Endothelial cell of umbilical vein (primary cell): ENCODE measurements at regions not wholly inside any gene's neighbourhood (a gene's known extent, or its start where the extent isn't known, plus 50 kb on each side); places are given as distances from the start of the nearest gene placed in this dataset.

ENCODE experiments used
- BruUV-seq: library from RNA; stranded (reverse); fragments of 400-500 nt; replicated peaks from 2 replicates; lab custom pipeline; 2021; lab: Mats Ljungman, UMichigan
- CTCF ChIA-PET: fragments of 300-600, 350-600 bp; sonication (Branson Sonifier 250); formaldehyde crosslinking; loops from one replicate; lab custom pipeline; 2021; ENCODE audit warnings: antibody characterized with exemption, inconsistent platforms; lab: Charles Lee
- POLR2A ChIA-PET: fragments of 300-600, 350-600 bp; sonication (Branson Sonifier 250); formaldehyde crosslinking; loops from one replicate; lab custom pipeline; 2021; ENCODE audit warnings: antibody characterized with exemption, inconsistent platforms; lab: Charles Lee
- DNase-seq: peaks from one replicate; pipeline ENCODE4 v3.0.0-alpha.2; 2011; ENCODE audit warnings: low read depth, low spot score
- FAIRE-seq: peaks from 2 replicates; lab custom pipeline; 2011; peaks lifted over from hg19 to GRCh38; lab: Jason Lieb, UNC
- H2AFZ ChIP-seq: 2 replicates; pipeline ENCODE4 v1.6.0; 2012; ENCODE audit warnings: low read depth, low read length, control low read depth, inconsistent platforms
- H3K27ac ChIP-seq: 2 replicates; pipeline ENCODE4 v1.5.1; 2011; ENCODE audit warnings: low read depth, mild to moderate bottlenecking, control low read depth, low read length, moderate library complexity; ENCODE audit not compliant: insufficient read depth
- H3K27me3 ChIP-seq, 2 experiments: 2 replicates each; pipeline versions ENCODE4 v1.6.0 to v1.6.1; 2011; ENCODE audit warnings: low read length in 2 of 2, mixed read lengths in 1 of 2; ENCODE audit not compliant: control insufficient read depth in 2 of 2, insufficient read depth in 2 of 2
- H3K36me3 ChIP-seq, 2 experiments: 2 replicates in 1 of 2; 3 replicates in 1 of 2; pipeline ENCODE4 v1.5.1; 2011; ENCODE audit warnings: low read length in 2 of 2, mild to moderate bottlenecking in 1 of 2, moderate library complexity in 1 of 2; ENCODE audit not compliant: control insufficient read depth in 2 of 2, insufficient read depth in 2 of 2; ENCODE audit errors: extremely low read depth in 1 of 2
- H3K4me1 ChIP-seq: 3 replicates; pipeline ENCODE4 v1.5.1; 2011; ENCODE audit warnings: mild to moderate bottlenecking, low read length; ENCODE audit not compliant: control insufficient read depth, insufficient read depth; ENCODE audit errors: extremely low read depth
- H3K4me2 ChIP-seq: 2 replicates; pipeline ENCODE4 v1.6.1; 2011; ENCODE audit warnings: low read length, control low read depth, mixed read lengths; ENCODE audit not compliant: insufficient read depth
- H3K4me3 ChIP-seq, 3 experiments: fragments of 200-600 bp in 1 of 3; sonication (generic), shearing (Covaris generic) in 1 of 3; replicated peaks in 1 of 3; 2 replicates each; pipeline ENCODE4 v1.5.1; 2011 to 2016; ENCODE audit warnings: control low read depth in 3 of 3, low read length in 3 of 3, mild to moderate bottlenecking in 2 of 3, inconsistent platforms in 1 of 3, low read depth in 1 of 3, moderate library complexity in 1 of 3; ENCODE audit not compliant: insufficient read depth in 1 of 3
- H3K79me2 ChIP-seq: 2 replicates; pipeline ENCODE4 v1.6.0; 2012; ENCODE audit warnings: low read length, inconsistent platforms; ENCODE audit not compliant: control insufficient read depth, insufficient read depth
- H3K9ac ChIP-seq: replicated peaks from 2 replicates; pipeline ENCODE3; 2011; ENCODE audit warnings: low read length, control low read depth; ENCODE audit not compliant: insufficient read depth; ENCODE audit errors: extremely low read depth
- H3K9me1 ChIP-seq: replicated peaks from 3 replicates; pipeline ENCODE4 v1.6.0; 2011; ENCODE audit warnings: mild to moderate bottlenecking, low read length; ENCODE audit not compliant: control insufficient read depth, insufficient read depth; ENCODE audit errors: extremely low read depth
- H3K9me3 ChIP-seq: replicated peaks from 2 replicates; pipeline ENCODE4 v1.5.1; 2012; ENCODE audit warnings: low read length, inconsistent platforms; ENCODE audit not compliant: control insufficient read depth, insufficient read depth
- H4K20me1 ChIP-seq: replicated peaks from 2 replicates; pipeline ENCODE3; 2011; ENCODE audit warnings: mild to moderate bottlenecking, low read length; ENCODE audit not compliant: control insufficient read depth, insufficient read depth; ENCODE audit errors: extremely low read depth
- EZH2 ChIP-seq: IDR thresholded peaks from 2 replicates; pipeline ENCODE4 v1.6.1; 2012; ENCODE audit warnings: borderline replicate concordance, low read depth, mild to moderate bottlenecking, moderate library complexity, low read length, inconsistent platforms; ENCODE audit not compliant: severe bottlenecking
- FOS ChIP-seq: IDR thresholded peaks from 2 replicates; pipeline ENCODE4 v1.6.1; 2011; ENCODE audit warnings: mild to moderate bottlenecking, low read length, moderate library complexity, borderline replicate concordance; ENCODE audit not compliant: insufficient read depth
- GATA2 ChIP-seq: IDR thresholded peaks from 2 replicates; pipeline ENCODE4 v1.7.0; 2011; ENCODE audit warnings: low read depth, mild to moderate bottlenecking, moderate library complexity, mixed read lengths, low read length; ENCODE audit not compliant: insufficient read length, insufficient read depth
- JUN ChIP-seq: IDR thresholded peaks from 2 replicates; pipeline ENCODE4 v1.6.1; 2011; ENCODE audit warnings: borderline replicate concordance, low read depth; ENCODE audit not compliant: insufficient read length, insufficient read depth
- MAX ChIP-seq: IDR thresholded peaks from 2 replicates; pipeline ENCODE4 v1.6.1; 2011; ENCODE audit not compliant: insufficient read depth, insufficient read length
- MYC ChIP-seq: IDR thresholded peaks from one replicate; pipeline ENCODE4 v1.6.1; 2011; ENCODE audit warnings: mild to moderate bottlenecking, low read depth, low read length
- POLR2A ChIP-seq: IDR thresholded peaks from 2 replicates; pipeline ENCODE4 v1.6.1; 2012; ENCODE audit warnings: low read depth, mild to moderate bottlenecking, control low read depth, low read length
- POLR2AphosphoS5 ChIP-seq: IDR thresholded peaks from 2 replicates; pipeline ENCODE4 v1.6.1; 2012; ENCODE audit warnings: low read depth, mild to moderate bottlenecking, control low read depth, low read length, moderate library complexity; ENCODE audit not compliant: insufficient read depth
- dilution Hi-C: fragments of 300-500 bp; cut with MboI; formaldehyde crosslinking; loops from one replicate; pipeline ENCODE4 v1.15.0; 2019; ENCODE audit warnings: low sequenced_read_pairs; ENCODE audit not compliant: extremely low pct_ligation_motif_present
- intact Hi-C: fragments of 100-400 bp; cut with micrococcal nuclease; formaldehyde crosslinking; loops from one replicate; pipeline ENCODE4 v1.10.0; 2022
- TF ChIP-seq, protein P1 (sequence below), 2 donors: IDR thresholded peaks; 1 replicate in 1 of 2; 2 replicates in 1 of 2; pipeline ENCODE4 v1.5.1; 2011; ENCODE audit warnings: low read length in 2 of 2, mild to moderate bottlenecking in 2 of 2, moderate library complexity in 2 of 2, control low read depth in 1 of 2, inconsistent platforms in 1 of 2, low read depth in 1 of 2; ENCODE audit not compliant: insufficient read depth in 1 of 2; ENCODE audit errors: extremely low read depth in 1 of 2

DNA sequence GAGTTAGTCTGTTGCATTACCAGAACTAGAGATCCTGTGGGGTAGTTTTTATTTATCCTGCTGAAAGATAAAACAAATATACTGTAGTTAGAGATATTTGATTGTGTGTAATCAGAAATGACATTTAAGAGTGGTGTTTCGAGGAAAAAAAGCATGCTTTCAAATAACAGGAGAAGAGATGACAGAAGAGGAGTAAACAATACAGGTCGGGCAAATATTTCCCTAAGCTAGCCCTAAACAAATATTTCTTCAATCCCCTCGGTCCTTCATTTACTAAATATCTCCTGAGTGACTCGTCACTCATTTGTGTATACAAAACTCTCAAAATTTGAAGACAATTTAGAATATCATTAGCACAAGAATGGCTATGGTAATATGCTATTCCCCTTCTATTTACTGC lies 219.7 kb upstream of the FERD3L start:
- intact Hi-C loops: no loop called here
- H3K9ac ChIP-seq: no peak overlapping the region
- POLR2A ChIA-PET: no interaction called here
- DNase-seq (no peak), FAIRE-seq (no peak)
- H3K9me3 ChIP-seq: no peaks in the 10 kb centered on the region
- H3K27ac ChIP-seq: no peak overlapping the region
- no peak overlapping the region for H3K4me3 ChIP-seq
- H3K4me2 ChIP-seq: no peak overlapping the region
- no peaks in the 10 kb centered on the region for H3K4me1 ChIP-seq
- no TSS peak for BruUV-seq
- no peak overlapping the region for H2AFZ ChIP-seq
- CTCF ChIA-PET: no interaction called here
- no peaks in the 10 kb centered on the region for H3K79me2 ChIP-seq
- TF ChIP-seq, protein P1, sequence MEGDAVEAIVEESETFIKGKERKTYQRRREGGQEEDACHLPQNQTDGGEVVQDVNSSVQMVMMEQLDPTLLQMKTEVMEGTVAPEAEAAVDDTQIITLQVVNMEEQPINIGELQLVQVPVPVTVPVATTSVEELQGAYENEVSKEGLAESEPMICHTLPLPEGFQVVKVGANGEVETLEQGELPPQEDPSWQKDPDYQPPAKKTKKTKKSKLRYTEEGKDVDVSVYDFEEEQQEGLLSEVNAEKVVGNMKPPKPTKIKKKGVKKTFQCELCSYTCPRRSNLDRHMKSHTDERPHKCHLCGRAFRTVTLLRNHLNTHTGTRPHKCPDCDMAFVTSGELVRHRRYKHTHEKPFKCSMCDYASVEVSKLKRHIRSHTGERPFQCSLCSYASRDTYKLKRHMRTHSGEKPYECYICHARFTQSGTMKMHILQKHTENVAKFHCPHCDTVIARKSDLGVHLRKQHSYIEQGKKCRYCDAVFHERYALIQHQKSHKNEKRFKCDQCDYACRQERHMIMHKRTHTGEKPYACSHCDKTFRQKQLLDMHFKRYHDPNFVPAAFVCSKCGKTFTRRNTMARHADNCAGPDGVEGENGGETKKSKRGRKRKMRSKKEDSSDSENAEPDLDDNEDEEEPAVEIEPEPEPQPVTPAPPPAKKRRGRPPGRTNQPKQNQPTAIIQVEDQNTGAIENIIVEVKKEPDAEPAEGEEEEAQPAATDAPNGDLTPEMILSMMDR (IDR thresholded peaks at IDR 0.05; ENCODE audit: extremely low read depth in 1 of 2, insufficient read depth in 1 of 2, low read depth in 1 of 2, low read length in 2 of 2): no peak
- TF ChIP-seq EZH2 (no peak), MYC (no peak), JUN (no peak)
- H4K20me1 ChIP-seq: no peaks in the 10 kb centered on the region
- no peaks in the 10 kb centered on the region for H3K36me3 ChIP-seq
- no peaks in the 10 kb centered on the region for H3K9me1 ChIP-seq
- H3K27me3 ChIP-seq: no peaks in the 10 kb centered on the region
- dilution Hi-C loops: no loop called here

- DNase-seq (no peak), FAIRE-seq (no peak)
- POLR2A ChIA-PET: no interaction called here
- Histone ChIP-seq H3K4me1 (no peaks in the 10 kb centered on the region), H3K9me1 (no peaks in the 10 kb centered on the region), H3K27me3 (no peaks in the 10 kb centered on the region), H3K79me2 (no peaks in the 10 kb centered on the region), H3K9me3 (no peaks in the 10 kb centered on the region), H3K9ac (no peak overlapping the region), H3K4me3 (no peak overlapping the region), H4K20me1 (no peaks in the 10 kb centered on the region), H3K27ac (no peak overlapping the region), H3K4me2 (no peak overlapping the region), H3K36me3 (no peaks in the 10 kb centered on the region), H2AFZ (no peak overlapping the region)
- dilution Hi-C loops (no loop called here), intact Hi-C loops (no loop called here)
- BruUV-seq: no TSS peak
- CTCF ChIA-PET: no interaction called here
- TF ChIP-seq POLR2AphosphoS5: no peak
- TF ChIP-seq EZH2: no peak
- no peak for TF ChIP-seq MYC
- no peak for TF ChIP-seq POLR2A
- TF ChIP-seq, protein P1 (IDR thresholded peaks at IDR 0.05; ENCODE audit: extremely low read depth in 1 of 2, insufficient read depth in 1 of 2, low read depth in 1 of 2, low read length in 2 of 2): no peak
- no peak for TF ChIP-seq JUN
- no peak for TF ChIP-seq FOS
- no peak for TF ChIP-seq MAX
- TF ChIP-seq GATA2: no peak
These were observed 216.9 kb upstream of the FERD3L start for GRCh38 chr7:19362099-19362498.
